Right atrium auricular region (tissue), 2 donors: ENCODE measurements at regions not wholly inside any gene's neighbourhood (a gene's known extent, or its start where the extent isn't known, plus 50 kb on each side); places are given as distances from the start of the nearest gene placed in this dataset.

Source experiments
- DNase-seq: peaks from one replicate; pipeline ENCODE4 v3.0.0-alpha.2; 2019; ENCODE audit warnings: low spot score
- H3K27ac ChIP-seq, 2 donors: fragments of 200-600 bp; sonication (generic); 1 replicate in 1 of 2; 2 replicates in 1 of 2; pipeline ENCODE4 v1.5.1; 2016 to 2019
- H3K27me3 ChIP-seq, 2 donors: fragments of 200-600 bp; sonication (generic); one replicate each; pipeline versions ENCODE4 v1.5.1 to v1.6.0; 2017 to 2019
- H3K36me3 ChIP-seq: fragments of 200-600 bp; sonication (generic); one replicate; pipeline ENCODE4 v1.5.1; 2016
- H3K4me1 ChIP-seq, 2 donors: fragments of 200-600 bp; sonication (generic); one replicate each; pipeline versions ENCODE4 v1.5.1 to v1.6.0; 2017 to 2019
- H3K4me3 ChIP-seq, 2 donors: fragments of 200-600 bp; sonication (generic); 1 replicate in 1 of 2; 2 replicates in 1 of 2; pipeline ENCODE4 v1.5.1; 2017 to 2019; ENCODE audit warnings: mild to moderate bottlenecking in 1 of 2, moderate library complexity in 1 of 2
- H3K9me3 ChIP-seq, 2 donors: fragments of 200-600 bp; sonication (generic); one replicate each; pipeline ENCODE4 v1.5.1; 2019
- TF ChIP-seq, protein P1 (sequence below), 2 donors: fragments of 200-600 bp; sonication (generic); IDR thresholded peaks; one replicate each; pipeline ENCODE4 v1.5.1; 2019; ENCODE audit warnings: antibody characterized with exemption in 2 of 2

DNA sequence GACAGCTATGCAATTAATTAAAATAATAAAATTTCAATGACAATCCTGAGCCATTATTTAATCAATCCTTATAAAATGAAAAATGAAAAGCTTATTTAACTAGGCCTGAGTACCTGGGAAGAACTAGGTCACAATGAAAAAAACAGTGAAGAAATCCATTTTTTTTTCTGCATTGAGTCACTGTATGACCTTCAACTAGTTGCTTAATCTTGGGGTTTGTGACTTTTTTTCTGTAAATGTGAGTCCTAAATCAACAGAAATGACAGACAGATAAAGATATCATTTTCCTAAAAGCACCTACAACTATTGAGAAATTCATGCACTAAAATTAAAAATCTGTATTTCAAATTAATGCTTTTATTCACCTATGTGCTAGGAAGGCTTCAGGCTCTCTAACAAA lies 96.8 kb downstream of the TMEM26 start:
- no peak overlapping the region for H3K4me3 ChIP-seq
- no peak for DNase-seq
- TF ChIP-seq, protein P1, sequence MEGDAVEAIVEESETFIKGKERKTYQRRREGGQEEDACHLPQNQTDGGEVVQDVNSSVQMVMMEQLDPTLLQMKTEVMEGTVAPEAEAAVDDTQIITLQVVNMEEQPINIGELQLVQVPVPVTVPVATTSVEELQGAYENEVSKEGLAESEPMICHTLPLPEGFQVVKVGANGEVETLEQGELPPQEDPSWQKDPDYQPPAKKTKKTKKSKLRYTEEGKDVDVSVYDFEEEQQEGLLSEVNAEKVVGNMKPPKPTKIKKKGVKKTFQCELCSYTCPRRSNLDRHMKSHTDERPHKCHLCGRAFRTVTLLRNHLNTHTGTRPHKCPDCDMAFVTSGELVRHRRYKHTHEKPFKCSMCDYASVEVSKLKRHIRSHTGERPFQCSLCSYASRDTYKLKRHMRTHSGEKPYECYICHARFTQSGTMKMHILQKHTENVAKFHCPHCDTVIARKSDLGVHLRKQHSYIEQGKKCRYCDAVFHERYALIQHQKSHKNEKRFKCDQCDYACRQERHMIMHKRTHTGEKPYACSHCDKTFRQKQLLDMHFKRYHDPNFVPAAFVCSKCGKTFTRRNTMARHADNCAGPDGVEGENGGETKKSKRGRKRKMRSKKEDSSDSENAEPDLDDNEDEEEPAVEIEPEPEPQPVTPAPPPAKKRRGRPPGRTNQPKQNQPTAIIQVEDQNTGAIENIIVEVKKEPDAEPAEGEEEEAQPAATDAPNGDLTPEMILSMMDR (IDR thresholded peaks at IDR 0.05) = no peak
- H3K36me3 ChIP-seq = no peaks in the 10 kb centered on the region
- H3K27me3 ChIP-seq = no peaks in the 10 kb centered on the region
- no peaks in the 10 kb centered on the region for H3K4me1 ChIP-seq
- no peak overlapping the region for H3K27ac ChIP-seq
- no peaks in the 10 kb centered on the region for H3K9me3 ChIP-seq

DNA sequence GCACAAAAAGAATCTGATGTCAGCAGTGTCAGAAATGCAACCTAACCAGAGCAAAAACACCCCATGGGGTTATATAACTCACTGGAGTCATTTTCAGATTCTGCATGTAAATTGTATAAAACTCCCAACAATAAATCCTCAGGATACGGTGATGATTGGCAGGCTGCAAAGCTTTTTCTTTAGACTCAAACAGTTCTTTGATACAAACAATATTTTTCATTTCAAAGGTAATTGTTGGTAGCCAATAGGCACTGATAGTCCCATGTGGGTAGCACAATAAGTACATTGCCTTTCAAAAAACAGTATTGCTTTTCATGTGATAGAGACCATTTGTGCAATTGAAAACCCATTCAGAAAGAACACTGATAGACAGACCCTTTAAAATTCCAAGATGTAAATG lies 98.0 kb downstream of the TMEM26 start:
- DNase-seq = no peak
- no peaks in the 10 kb centered on the region for H3K27me3 ChIP-seq
- H3K9me3 ChIP-seq = no peaks in the 10 kb centered on the region
- H3K4me1 ChIP-seq = no peaks in the 10 kb centered on the region
- no peaks in the 10 kb centered on the region for H3K36me3 ChIP-seq
- H3K4me3 ChIP-seq = no peak overlapping the region
- H3K27ac ChIP-seq = no peak overlapping the region
- TF ChIP-seq, protein P1 (IDR thresholded peaks at IDR 0.05) = no peak

DNA sequence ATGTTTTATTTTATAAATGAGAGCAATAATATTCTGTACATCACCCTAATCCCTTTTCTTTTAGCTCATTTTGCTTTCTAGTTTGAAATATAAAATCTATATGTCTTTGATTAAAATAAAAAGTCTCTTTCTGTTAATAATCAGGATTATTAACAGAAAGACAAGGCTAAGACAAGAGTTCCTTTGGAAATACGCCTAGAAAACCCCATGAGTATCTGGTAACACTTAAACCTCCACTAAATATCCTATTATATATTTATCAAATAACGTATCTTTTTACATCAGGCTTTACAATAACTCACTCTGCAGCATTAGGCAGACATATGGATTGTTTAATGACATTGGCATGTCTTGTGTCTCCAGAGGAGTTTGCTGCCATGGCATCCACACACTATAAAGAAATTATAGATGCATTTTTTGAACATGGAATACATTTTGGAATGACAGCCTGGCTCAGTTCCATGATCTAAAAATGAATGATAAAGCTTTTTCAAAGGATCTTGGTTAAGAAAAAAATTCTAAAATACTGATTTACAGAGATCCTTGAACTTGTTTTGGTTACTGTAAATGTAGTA lies 98.7 kb downstream of the TMEM26 start:
- DNase-seq = no peak
- no peak overlapping the region for H3K4me3 ChIP-seq
- no peaks in the 10 kb centered on the region for H3K9me3 ChIP-seq
- H3K36me3 ChIP-seq = no peaks in the 10 kb centered on the region
- no peaks in the 10 kb centered on the region for H3K27me3 ChIP-seq
- no peak overlapping the region for H3K27ac ChIP-seq
- TF ChIP-seq, protein P1 (IDR thresholded peaks at IDR 0.05) = no peak
- no peaks in the 10 kb centered on the region for H3K4me1 ChIP-seq

DNA sequence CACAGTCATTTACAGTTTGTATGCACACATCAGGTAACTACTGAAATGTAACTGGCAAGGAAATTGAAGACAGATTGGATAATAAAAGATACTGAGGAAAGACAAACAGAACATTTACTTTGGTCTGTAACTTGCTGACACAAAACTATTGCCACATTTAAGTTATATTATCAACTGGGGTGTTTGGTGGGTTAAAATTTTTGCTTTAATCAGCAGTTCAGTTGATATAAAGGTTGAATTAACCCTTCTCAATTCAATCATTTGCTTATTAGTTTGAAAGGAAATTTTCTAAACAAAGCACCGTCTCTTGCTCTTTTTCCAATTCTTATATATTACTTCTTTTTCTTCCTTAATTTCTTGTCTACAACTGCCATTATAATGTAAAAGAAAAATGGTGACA lies 102.4 kb downstream of the TMEM26 start:
- Histone ChIP-seq H3K36me3 (no peaks in the 10 kb centered on the region), H3K4me3 (no peak overlapping the region), H3K27me3 (no peaks in the 10 kb centered on the region), H3K9me3 (no peaks in the 10 kb centered on the region), H3K27ac (no peak overlapping the region), H3K4me1 (no peaks in the 10 kb centered on the region)
- TF ChIP-seq, protein P1 (IDR thresholded peaks at IDR 0.05) = no peak
- DNase-seq = no peak

DNA sequence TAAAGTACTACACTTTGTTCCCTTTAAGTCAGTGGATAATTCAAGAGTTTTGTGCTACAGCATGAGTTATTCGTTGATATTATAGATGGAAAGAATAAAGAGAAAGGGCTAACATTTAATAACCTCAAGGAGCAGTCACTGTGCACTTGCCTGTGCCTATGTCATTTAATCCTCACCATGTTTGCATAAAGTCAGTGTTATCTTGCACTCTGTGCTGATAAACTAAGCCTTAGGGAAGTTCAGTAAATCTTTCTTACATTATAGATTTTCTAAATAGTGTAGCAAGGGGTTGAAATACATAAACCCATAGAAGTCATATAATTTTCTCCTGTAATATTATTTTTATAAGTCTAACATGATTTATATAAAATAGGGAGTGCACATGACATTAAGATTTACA lies 103.1 kb downstream of the TMEM26 start:
- no peak for DNase-seq
- no peaks in the 10 kb centered on the region for H3K9me3 ChIP-seq
- TF ChIP-seq, protein P1 (IDR thresholded peaks at IDR 0.05) = no peak
- no peak overlapping the region for H3K27ac ChIP-seq
- no peak overlapping the region for H3K4me3 ChIP-seq
- no peaks in the 10 kb centered on the region for H3K36me3 ChIP-seq
- H3K4me1 ChIP-seq = no peaks in the 10 kb centered on the region
- H3K27me3 ChIP-seq = no peaks in the 10 kb centered on the region

DNA sequence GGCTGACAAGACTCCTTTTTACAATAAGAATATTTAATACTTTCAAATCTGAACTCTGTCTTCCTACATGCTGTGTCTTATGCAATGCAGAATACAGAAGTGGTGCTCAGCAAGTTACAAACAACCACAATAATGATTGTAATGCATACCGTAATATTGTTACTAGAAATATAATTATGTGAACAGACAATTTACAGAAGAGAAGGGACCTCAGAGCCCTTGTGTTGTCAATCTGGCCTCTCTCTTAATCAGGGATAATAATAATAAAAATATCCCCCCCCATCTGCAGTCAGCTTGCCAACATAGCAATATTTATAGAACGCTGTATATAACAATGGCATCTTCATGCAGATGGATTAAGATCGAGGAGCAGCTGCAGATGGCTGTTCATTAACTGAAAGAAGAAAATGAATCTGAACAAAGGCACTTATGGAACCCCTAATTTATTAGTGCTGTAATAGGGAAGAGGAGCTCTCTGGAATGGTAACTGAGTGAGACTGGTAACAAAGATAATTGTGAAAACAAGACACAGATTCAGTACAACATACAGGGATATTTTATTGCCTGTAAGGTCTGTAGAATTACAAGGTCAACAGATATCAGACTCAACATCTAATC lies 106.3 kb downstream of the TMEM26 start:
- DNase-seq = no peak
- Histone ChIP-seq H3K9me3 (no peaks in the 10 kb centered on the region), H3K27me3 (no peaks in the 10 kb centered on the region), H3K27ac (no peak overlapping the region), H3K36me3 (no peaks in the 10 kb centered on the region), H3K4me1 (no peaks in the 10 kb centered on the region), H3K4me3 (no peak overlapping the region)
- TF ChIP-seq, protein P1 (IDR thresholded peaks at IDR 0.05) = no peak
